ENCODE measurements at regions not wholly inside any gene's neighbourhood (a gene's known extent, or its start where the extent isn't known, plus 50 kb on each side); places are given as distances from the start of the nearest gene placed in this dataset.

- TF ChIP-seq CTCF (IDR thresholded peaks at IDR 0.05) (no peak), POLR2A (IDR thresholded peaks at IDR 0.05) (no peak)
These were observed 359.7 kb downstream of the SRGAP2C start for GRCh38 chr1:121544500-121544899.

Measured in uterus (tissue), 2 donors.